OCI-LY7 (cell line): ENCODE measurements at regions not wholly inside any gene's neighbourhood (a gene's known extent, or its start where the extent isn't known, plus 50 kb on each side); places are given as distances from the start of the nearest gene placed in this dataset.

Source experiments
- BruUV-seq: library from RNA; stranded (reverse); fragments of 400-500 nt; replicated peaks from 2 replicates; lab custom pipeline; 2021; lab: Mats Ljungman, UMichigan
- CTCF ChIA-PET: fragments of 300-600 bp; sonication (Branson Sonifier 250); formaldehyde crosslinking; loops from one replicate; lab custom pipeline; 2022; ENCODE audit warnings: antibody characterized with exemption; ENCODE audit not compliant: unreplicated experiment; lab: Charles Lee
- POLR2A ChIA-PET: fragments of 300-600 bp; sonication (Branson Sonifier 250); formaldehyde crosslinking; loops from one replicate; lab custom pipeline; 2022; ENCODE audit warnings: antibody characterized with exemption; lab: Charles Lee
- DNase-seq: peaks from one replicate; pipeline ENCODE4 v3.0.0-alpha.2; 2015; ENCODE audit warnings: low spot score
- H2AFZ ChIP-seq: fragments of 200-600 bp; sonication (generic), shearing (Covaris generic); 2 replicates; pipeline ENCODE4 v1.6.1; 2014; ENCODE audit warnings: mild to moderate bottlenecking, antibody characterized with exemption, low read length, moderate library complexity
- H3K27ac ChIP-seq: fragments of 200-600 bp; sonication (generic); 2 replicates; pipeline ENCODE4 v1.5.1; 2014; ENCODE audit warnings: mixed run types, low read depth, mild to moderate bottlenecking, moderate library complexity, low read length, inconsistent platforms; ENCODE audit not compliant: poor library complexity, severe bottlenecking
- H3K36me3 ChIP-seq: fragments of 200-600 bp; sonication (generic); 2 replicates; pipeline ENCODE4 v1.6.1; 2014; ENCODE audit warnings: mild to moderate bottlenecking, antibody characterized with exemption, low read length, moderate library complexity, mixed read lengths; ENCODE audit not compliant: insufficient read depth
- H3K4me1 ChIP-seq: fragments of 200-600 bp; sonication (generic); 2 replicates; pipeline ENCODE4 v1.5.1; 2014; ENCODE audit warnings: mild to moderate bottlenecking, low read length; ENCODE audit not compliant: insufficient read depth, poor library complexity, severe bottlenecking
- H3K4me2 ChIP-seq: fragments of 200-600 bp; sonication (generic); 2 replicates; pipeline ENCODE4 v1.6.1; 2014; ENCODE audit warnings: mild to moderate bottlenecking, low read length
- H3K4me3 ChIP-seq: fragments of 200-600 bp; sonication (generic); 2 replicates; pipeline ENCODE4 v1.5.1; 2014; ENCODE audit warnings: mild to moderate bottlenecking, low read depth, low read length; ENCODE audit not compliant: poor library complexity, severe bottlenecking
- H3K79me2 ChIP-seq: fragments of 200-600 bp; sonication (generic); 2 replicates; pipeline ENCODE4 v1.6.1; 2016; ENCODE audit warnings: low read depth, mild to moderate bottlenecking, low read length, moderate library complexity, mixed read lengths; ENCODE audit not compliant: insufficient read depth
- H3K9me2 ChIP-seq: fragments of 200-600 bp; sonication (generic); 2 replicates; pipeline ENCODE4 v1.6.1; 2016; ENCODE audit warnings: mild to moderate bottlenecking, low read length, mixed read lengths; ENCODE audit not compliant: insufficient read depth
- H3K9me3 ChIP-seq: fragments of 200-600 bp; sonication (generic); 2 replicates; pipeline ENCODE4 v1.6.1; 2014; ENCODE audit warnings: mild to moderate bottlenecking, mixed run types, low read length, mixed read lengths
- H4K20me1 ChIP-seq: fragments of 200-600 bp; sonication (generic); 2 replicates; pipeline ENCODE4 v1.6.1; 2014; ENCODE audit warnings: mild to moderate bottlenecking, antibody characterized with exemption, low read length, moderate library complexity, mixed read lengths; ENCODE audit not compliant: insufficient read depth
- EZH2phosphoT487 ChIP-seq: fragments of 200-600 bp; sonication (generic); IDR thresholded peaks from 2 replicates; pipeline ENCODE4 v1.6.1; 2018; ENCODE audit warnings: low read depth, borderline replicate concordance, mild to moderate bottlenecking, mixed run types, antibody characterized with exemption, low read length, moderate library complexity, mixed read lengths
- intact Hi-C: fragments of 100-400 bp; cut with micrococcal nuclease; formaldehyde crosslinking; loops from one replicate; pipeline ENCODE4 v1.10.0; 2022; ENCODE audit not compliant: unreplicated experiment
- TF ChIP-seq, protein P1 (sequence below): fragments of 200-600 bp; sonication (generic); conservative IDR thresholded peaks from 2 replicates; pipeline ENCODE4 v1.5.1; 2014; ENCODE audit warnings: mild to moderate bottlenecking, antibody characterized with exemption, low read length, moderate library complexity, mixed read lengths

DNA sequence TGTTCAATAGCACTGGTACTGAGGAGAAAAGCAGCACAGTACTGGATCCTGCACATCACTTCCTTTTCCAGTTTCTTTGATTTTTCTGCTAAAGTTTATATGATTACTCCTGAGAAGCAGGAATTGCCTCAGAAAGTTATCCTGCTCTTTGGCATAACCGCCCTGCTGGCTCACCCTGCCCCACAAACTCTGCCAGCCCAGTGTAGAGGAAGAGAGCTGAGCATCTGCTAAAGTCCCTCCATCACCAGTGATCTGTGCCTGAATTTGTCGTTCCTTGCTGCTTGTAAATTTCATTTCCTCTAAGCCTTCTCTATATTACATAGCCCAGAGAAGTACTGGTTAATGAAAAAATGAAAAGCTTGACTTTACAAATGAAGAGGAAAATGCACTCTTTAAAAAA is 87.0 kb upstream of the C1orf21 start:
- Histone ChIP-seq H2AFZ (no peak overlapping the region), H3K4me1 (no peaks in the 10 kb centered on the region), H3K9me2 (no peaks in the 10 kb centered on the region), H3K9me3 (no peaks in the 10 kb centered on the region), H3K36me3 (no peaks in the 10 kb centered on the region), H3K4me2 (no peak overlapping the region), H3K27ac (no peak overlapping the region), H3K4me3 (no peak overlapping the region), H3K79me2 (no peaks in the 10 kb centered on the region), H4K20me1 (no peaks in the 10 kb centered on the region)
- no peak for DNase-seq
- intact Hi-C loops: no loop called here
- ChIA-PET CTCF (no interaction called here), POLR2A (no interaction called here)
- TF ChIP-seq EZH2phosphoT487: no peak
- TF ChIP-seq, protein P1, sequence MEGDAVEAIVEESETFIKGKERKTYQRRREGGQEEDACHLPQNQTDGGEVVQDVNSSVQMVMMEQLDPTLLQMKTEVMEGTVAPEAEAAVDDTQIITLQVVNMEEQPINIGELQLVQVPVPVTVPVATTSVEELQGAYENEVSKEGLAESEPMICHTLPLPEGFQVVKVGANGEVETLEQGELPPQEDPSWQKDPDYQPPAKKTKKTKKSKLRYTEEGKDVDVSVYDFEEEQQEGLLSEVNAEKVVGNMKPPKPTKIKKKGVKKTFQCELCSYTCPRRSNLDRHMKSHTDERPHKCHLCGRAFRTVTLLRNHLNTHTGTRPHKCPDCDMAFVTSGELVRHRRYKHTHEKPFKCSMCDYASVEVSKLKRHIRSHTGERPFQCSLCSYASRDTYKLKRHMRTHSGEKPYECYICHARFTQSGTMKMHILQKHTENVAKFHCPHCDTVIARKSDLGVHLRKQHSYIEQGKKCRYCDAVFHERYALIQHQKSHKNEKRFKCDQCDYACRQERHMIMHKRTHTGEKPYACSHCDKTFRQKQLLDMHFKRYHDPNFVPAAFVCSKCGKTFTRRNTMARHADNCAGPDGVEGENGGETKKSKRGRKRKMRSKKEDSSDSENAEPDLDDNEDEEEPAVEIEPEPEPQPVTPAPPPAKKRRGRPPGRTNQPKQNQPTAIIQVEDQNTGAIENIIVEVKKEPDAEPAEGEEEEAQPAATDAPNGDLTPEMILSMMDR: no peak
- BruUV-seq: no TSS peak

DNA sequence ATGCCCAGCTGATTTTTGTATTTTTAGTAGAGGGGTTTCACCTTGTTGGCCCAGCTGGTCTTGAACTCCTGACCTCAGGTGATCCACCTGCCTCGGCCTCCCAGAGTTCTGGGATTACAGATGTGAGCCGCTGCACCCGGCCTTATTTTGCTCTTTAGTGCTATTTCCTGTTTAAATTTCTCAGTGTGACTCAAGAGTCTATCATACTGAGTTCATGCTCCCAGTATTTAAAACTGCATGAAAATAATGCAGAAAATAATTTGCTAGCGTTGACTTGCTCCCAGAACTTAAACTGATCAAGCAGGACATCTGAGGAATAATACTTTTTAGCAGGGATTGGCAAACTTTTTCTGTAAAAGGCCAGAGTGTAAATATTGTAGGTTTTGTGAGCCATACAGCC is 86.4 kb upstream of the C1orf21 start:
- TF ChIP-seq EZH2phosphoT487: no peak
- TF ChIP-seq, protein P1: no peak
- no peak overlapping the region for H3K4me2 ChIP-seq
- no peaks in the 10 kb centered on the region for H3K4me1 ChIP-seq
- no peaks in the 10 kb centered on the region for H3K9me3 ChIP-seq
- no TSS peak for BruUV-seq
- no peak overlapping the region for H3K27ac ChIP-seq
- no peak overlapping the region for H2AFZ ChIP-seq
- no peak for DNase-seq
- no peaks in the 10 kb centered on the region for H4K20me1 ChIP-seq
- ChIA-PET CTCF (no interaction called here), POLR2A (no interaction called here)
- H3K79me2 ChIP-seq: no peaks in the 10 kb centered on the region
- H3K36me3 ChIP-seq: no peaks in the 10 kb centered on the region
- no peaks in the 10 kb centered on the region for H3K9me2 ChIP-seq
- no peak overlapping the region for H3K4me3 ChIP-seq
- intact Hi-C loops: no loop called here

DNA sequence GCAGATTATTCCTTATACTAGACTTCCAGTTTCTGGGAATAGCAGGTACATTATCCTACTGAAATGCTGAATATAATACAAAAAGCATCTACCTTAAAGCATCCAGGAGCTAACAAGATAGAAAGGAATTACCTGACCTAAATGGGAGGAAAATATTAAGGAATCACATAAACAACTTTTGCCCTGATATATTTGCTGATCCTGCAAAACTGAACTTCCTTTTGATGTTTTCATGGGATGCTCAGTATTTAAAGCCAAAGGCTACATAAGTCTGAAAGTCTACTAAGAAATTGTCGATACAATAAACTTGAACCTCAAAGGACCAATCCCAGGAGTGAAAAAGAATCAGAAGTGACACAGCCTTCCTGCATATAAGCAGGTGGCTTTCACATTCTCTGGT is 85.6 kb upstream of the C1orf21 start:
- Histone ChIP-seq H4K20me1 (no peaks in the 10 kb centered on the region), H2AFZ (no peak overlapping the region), H3K4me2 (no peak overlapping the region), H3K4me3 (no peak overlapping the region), H3K27ac (no peak overlapping the region), H3K9me3 (no peaks in the 10 kb centered on the region), H3K36me3 (no peaks in the 10 kb centered on the region), H3K79me2 (no peaks in the 10 kb centered on the region), H3K9me2 (no peaks in the 10 kb centered on the region), H3K4me1 (no peaks in the 10 kb centered on the region)
- DNase-seq: no peak
- CTCF ChIA-PET: no interaction called here
- POLR2A ChIA-PET: interaction anchor here (0.6 kb wide), 1 partner anchor 34 kb away, joined by 3 read pairs; no protein-coding TSS in a partner anchor
- no TSS peak for BruUV-seq
- TF ChIP-seq EZH2phosphoT487: no peak
- TF ChIP-seq, protein P1: no peak
- intact Hi-C loops: no loop called here
